HG03196 (cell line): ENCODE measurements at regions not wholly inside any gene's neighbourhood (a gene's known extent, or its start where the extent isn't known, plus 50 kb on each side); places are given as distances from the start of the nearest gene placed in this dataset.
"Not testable (repeated sequence)": the region's sequence is repeated elsewhere in the genome, so short reads cannot be mapped to it uniquely, and the experiment has no call there.

Source experiments
- ATAC-seq: cut with Tn5 transposase; IDR thresholded peaks from one replicate; pipeline ENCODE4 v1.9.1; 2021; ENCODE audit not compliant: unreplicated experiment

DNA sequence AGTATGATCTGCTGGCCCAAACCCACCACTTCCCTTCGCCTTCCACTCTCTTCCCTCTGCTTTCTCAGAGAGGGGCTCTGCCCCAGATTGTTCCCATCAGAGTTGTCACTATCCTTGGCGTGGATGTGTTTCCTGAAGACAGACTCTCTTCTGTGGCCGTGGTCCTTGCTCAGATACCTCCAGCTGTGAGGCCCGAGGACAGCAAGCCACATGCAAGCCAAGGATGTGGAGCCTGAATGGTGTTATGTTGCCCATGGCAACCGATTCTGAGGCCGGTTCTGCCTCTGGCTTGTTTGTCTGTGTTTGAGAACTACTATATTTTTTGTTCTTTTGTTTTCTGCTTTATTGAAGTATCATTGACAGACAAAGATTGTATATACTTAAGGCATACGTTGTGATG, 247.4 kb upstream of the PODXL start:
- ATAC-seq, result no peak

DNA sequence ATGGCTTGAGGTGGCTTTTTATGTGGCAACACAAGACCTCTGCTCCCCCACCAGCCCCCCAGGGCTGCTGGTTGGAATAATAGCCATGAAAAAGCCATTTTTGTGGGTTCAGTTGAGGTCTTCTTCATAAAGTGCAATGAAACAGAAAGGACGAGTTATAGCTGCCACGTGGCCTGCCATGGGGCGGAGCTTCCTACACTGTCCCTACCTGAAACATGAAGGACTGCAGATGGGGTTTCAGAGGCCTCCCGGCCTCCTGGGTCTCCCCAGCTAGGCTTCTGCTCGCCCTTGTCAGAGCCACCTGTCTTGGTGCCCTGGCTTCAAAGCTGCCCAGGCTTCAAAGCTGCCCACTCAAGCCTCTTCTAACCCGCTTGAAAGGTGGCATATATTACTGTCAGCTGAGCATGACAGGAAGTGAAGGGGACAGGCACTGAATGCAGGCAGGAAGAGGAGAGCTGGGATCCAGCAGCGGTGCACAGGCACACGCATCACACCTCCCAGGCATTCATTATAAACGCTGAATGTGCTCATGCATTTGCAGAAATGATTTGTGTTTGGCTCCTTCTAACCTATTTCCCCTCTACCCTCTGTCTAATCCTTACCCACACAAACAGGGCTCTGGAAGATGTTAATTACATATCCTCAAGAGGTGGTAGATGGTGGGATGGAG, 245.9 kb upstream of the PODXL start:
- ATAC-seq, result no peak

DNA sequence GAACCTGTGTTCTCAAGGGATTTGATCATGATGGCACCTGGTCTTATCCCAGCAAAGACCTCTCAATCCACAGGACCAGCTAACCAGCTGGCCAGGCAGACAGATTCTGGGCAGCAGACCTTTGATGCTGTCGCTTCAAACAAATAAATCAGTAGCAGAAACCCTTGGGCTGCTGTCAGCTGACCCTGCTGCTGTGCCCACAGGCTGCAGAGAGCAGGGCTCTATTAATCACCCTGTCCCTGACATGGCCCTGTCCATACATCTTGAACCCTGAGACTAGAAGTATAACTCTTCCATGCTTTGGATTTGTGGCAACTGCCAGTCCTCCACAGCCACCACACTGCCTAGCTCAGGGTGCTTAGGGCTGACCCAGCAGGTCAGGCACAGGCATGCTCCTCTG, 244.1 kb upstream of the PODXL start:
- no peak for ATAC-seq

DNA sequence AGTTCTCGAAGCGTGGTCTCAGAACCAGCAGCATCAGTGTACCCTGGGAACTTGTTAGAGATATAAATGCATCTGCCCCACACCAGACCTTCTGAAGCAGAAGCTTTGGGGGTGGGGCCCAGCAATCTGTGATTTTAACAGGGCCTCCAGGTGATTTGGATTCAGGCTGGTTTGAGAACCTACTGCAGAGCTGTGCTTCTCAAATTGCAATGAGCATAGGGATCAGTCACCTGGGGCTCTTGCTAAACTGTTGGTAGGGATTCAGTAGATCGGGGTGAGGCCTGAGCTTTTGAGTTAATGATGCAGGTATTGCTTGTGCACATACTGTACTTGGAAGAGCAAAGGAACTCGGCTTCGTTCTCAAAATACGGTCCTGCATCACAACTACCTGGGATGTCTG, 243.6 kb upstream of the PODXL start:
- no peak for ATAC-seq

GRCh38 chr7:131797841-131798240, 241.4 kb upstream of the PODXL start:
- ATAC-seq, result no peak

DNA sequence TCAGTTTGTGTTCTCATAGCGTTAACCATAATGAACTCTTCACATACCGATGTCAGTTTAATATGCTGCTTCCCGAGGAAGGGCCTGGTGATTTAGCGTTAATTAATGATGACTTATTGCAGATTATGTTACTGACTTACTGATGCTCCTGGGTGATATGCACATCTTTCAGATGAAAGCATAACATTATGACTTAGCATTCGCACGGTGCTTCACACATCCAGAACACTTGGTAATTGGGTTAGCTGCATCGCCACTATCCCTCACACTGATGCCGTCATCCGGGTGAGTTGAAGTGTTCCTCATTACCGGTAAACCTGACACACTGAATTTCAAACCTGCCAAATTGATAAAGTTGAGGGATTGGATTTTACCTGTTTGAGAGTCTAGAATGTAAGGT, 239.0 kb upstream of the PODXL start:
- no peak for ATAC-seq

GRCh38 chr7:131792311-131792710, 235.9 kb upstream of the PODXL start:
- ATAC-seq, result no peak

GRCh38 chr7:131787101-131787500, 230.7 kb upstream of the PODXL start:
- no peak for ATAC-seq

- ATAC-seq, result no peak
Observed at GRCh38 chr7:131786204-131786603, 229.8 kb upstream of the PODXL start.

- ATAC-seq, result no peak
Observed at GRCh38 chr7:131778601-131779000, 222.2 kb upstream of the PODXL start.

- ATAC-seq, result no peak
Observed at GRCh38 chr7:131774419-131775220, 218.2 kb upstream of the PODXL start.

DNA sequence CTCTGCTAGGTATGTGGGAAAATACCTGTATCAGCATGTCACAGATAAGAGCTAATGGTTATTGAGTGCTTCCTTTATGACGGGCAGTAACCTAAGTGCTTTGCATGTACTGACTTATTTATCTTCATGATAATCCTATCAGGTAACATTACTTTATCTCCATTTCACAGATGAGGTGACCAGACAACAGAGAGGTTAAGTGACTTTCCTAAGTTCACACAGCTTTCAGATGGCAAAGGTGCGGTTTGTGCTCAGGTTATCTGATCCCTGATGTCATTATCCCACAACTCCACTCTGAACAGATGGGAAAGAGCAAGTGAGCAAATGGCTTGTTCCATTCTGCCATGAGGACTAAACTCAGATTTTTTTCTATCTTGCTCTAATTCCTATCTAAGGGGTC, 217.0 kb upstream of the PODXL start:
- no peak for ATAC-seq

- ATAC-seq, result no peak
Observed at GRCh38 chr7:131769241-131769640, 212.8 kb upstream of the PODXL start.

- ATAC-seq, result no peak
Observed at GRCh38 chr7:131767591-131767990, 211.2 kb upstream of the PODXL start.

- no peak for ATAC-seq
Observed at GRCh38 chr7:131765575-131765974, 209.1 kb upstream of the PODXL start.

DNA sequence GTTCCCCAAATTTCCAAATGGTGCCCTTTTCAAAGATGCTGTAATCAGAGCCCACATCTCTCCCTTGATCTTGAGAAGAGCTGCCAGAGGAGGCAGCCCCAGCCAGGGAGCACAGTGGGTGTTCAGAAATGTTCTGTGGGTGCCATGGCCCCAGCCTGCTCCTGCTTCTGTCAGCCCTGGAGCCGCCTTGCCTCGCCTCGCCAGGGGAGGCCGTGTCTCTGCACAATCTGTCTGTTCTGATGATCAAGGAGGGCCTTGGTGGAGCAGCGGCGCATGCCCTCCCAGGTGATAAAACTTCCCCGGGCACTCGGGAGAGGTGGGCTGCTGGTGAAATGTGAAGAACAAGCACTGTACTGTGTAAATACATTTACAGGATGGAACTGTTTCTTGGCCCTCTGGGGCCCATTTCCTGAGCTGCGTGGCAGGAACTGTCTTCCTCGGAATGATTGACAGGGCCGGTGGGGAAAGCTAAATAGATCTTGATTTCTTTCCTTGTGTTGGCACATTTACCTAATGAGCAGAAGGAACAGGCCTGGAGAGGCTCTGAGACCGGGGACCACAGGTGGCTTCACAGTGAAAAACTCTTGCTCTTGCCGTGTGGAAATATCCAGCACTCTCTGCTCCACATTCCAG, 207.8 kb upstream of the PODXL start:
- no peak for ATAC-seq

DNA sequence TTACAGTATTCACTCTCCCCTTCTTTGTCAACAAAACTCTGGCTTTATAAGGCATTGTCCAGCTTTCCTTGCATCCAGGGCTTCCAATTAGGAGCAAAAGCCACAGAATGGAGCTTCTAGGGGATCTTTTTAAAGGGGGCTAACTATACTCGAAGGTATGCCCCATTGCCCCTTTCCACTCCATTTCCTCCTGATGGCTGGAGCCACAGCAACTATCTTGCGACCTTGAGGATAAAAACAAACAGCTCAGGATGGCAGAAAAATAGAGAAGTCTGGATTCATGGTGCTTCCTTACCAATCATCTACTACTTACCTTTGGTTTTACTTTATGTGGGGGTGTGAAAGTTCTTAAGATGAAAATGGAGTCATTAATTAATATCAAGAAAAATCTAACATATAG, 206.3 kb upstream of the PODXL start:
- no peak for ATAC-seq

GRCh38 chr7:131755801-131756200, 199.4 kb upstream of the PODXL start:
- ATAC-seq, result not testable (repeated sequence)

- no peak for ATAC-seq
Observed at GRCh38 chr7:131753620-131754222, 197.3 kb upstream of the PODXL start.

GRCh38 chr7:131747658-131748232, 191.3 kb upstream of the PODXL start:
- ATAC-seq, result no peak
